ENCODE measurements at regions not wholly inside any gene's neighbourhood (a gene's known extent, or its start where the extent isn't known, plus 50 kb on each side); places are given as distances from the start of the nearest gene placed in this dataset.

- Histone ChIP-seq H3K36me3 (replicated peaks in 1 of 2) (no peaks in the 10 kb centered on the region), H3K9me3 (replicated peaks in 1 of 3) (no peaks in the 10 kb centered on the region), H3K4me1 (replicated peaks in 1 of 2) (peaks cover 0 to 40% of the 10 kb centered on the region in 2 donors), H3K27ac (no peak overlapping the region), H3K4me3 (no peak overlapping the region), H3K27me3 (no peaks in the 10 kb centered on the region)
- TF ChIP-seq CTCF (IDR thresholded peaks at IDR 0.05) (no peak), POLR2A (IDR thresholded peaks at IDR 0.05) (no peak)
- no peak for DNase-seq
- intact Hi-C loops (cut with DNase I) = no loop called here
- WGBS, 4 donors = 69 to 80% (median 77%) methylated on average over 3 to 4 of the region's 4 CpGs
These were observed 49.9 kb upstream of the JAK2 start for GRCh38 chr9:4935001-4935672.
